ENCODE measurements at regions not wholly inside any gene's neighbourhood (a gene's known extent, or its start where the extent isn't known, plus 50 kb on each side); places are given as distances from the start of the nearest gene placed in this dataset.

GRCh38 chr13:107299717-107300116 is 731.8 kb upstream of the ARGLU1 start:
- TF ChIP-seq POLR2A (IDR thresholded peaks at IDR 0.05) (no peak), CTCF (IDR thresholded peaks at IDR 0.05) (no peak)

Data from thyroid gland (tissue), 4 donors.